ENCODE measurements at regions not wholly inside any gene's neighbourhood (a gene's known extent, or its start where the extent isn't known, plus 50 kb on each side); places are given as distances from the start of the nearest gene placed in this dataset.

- no peaks in the 10 kb centered on the region for H3K27me3 ChIP-seq (ENCODE audit: insufficient read depth, poor library complexity, severe bottlenecking)
- H3K4me3 ChIP-seq (replicated peaks; ENCODE audit: insufficient read depth, low read length): no peak overlapping the region
- peak; percentile 67 for TF ChIP-seq POLR2AphosphoS5 (IDR thresholded peaks at IDR 0.05; ENCODE audit: low read depth)
- TF ChIP-seq GABPA (IDR thresholded peaks at IDR 0.05; ENCODE audit: low read depth): no peak
- H3K27ac ChIP-seq (replicated peaks): peak overlapping the region; percentile 82
- DNase-seq (ENCODE audit: low read depth in 1 of 2, low spot score in 1 of 2): peak; percentile 63 to 98
These were observed 181.9 kb downstream of the FGF18 start for GRCh38 chr5:171601266-171601881.

- H3K27ac ChIP-seq (replicated peaks): no peak overlapping the region
- no peak overlapping the region for H3K4me3 ChIP-seq (replicated peaks; ENCODE audit: insufficient read depth, low read length)
- no peaks in the 10 kb centered on the region for H3K27me3 ChIP-seq (ENCODE audit: insufficient read depth, poor library complexity, severe bottlenecking)
- DNase-seq (ENCODE audit: low read depth in 1 of 2, low spot score in 1 of 2): no peak
- TF ChIP-seq SPI1 (IDR thresholded peaks at IDR 0.05; ENCODE audit: borderline replicate concordance, low read depth): no peak
- no peak for TF ChIP-seq GABPA (IDR thresholded peaks at IDR 0.05; ENCODE audit: low read depth)
- TF ChIP-seq, protein P1, sequence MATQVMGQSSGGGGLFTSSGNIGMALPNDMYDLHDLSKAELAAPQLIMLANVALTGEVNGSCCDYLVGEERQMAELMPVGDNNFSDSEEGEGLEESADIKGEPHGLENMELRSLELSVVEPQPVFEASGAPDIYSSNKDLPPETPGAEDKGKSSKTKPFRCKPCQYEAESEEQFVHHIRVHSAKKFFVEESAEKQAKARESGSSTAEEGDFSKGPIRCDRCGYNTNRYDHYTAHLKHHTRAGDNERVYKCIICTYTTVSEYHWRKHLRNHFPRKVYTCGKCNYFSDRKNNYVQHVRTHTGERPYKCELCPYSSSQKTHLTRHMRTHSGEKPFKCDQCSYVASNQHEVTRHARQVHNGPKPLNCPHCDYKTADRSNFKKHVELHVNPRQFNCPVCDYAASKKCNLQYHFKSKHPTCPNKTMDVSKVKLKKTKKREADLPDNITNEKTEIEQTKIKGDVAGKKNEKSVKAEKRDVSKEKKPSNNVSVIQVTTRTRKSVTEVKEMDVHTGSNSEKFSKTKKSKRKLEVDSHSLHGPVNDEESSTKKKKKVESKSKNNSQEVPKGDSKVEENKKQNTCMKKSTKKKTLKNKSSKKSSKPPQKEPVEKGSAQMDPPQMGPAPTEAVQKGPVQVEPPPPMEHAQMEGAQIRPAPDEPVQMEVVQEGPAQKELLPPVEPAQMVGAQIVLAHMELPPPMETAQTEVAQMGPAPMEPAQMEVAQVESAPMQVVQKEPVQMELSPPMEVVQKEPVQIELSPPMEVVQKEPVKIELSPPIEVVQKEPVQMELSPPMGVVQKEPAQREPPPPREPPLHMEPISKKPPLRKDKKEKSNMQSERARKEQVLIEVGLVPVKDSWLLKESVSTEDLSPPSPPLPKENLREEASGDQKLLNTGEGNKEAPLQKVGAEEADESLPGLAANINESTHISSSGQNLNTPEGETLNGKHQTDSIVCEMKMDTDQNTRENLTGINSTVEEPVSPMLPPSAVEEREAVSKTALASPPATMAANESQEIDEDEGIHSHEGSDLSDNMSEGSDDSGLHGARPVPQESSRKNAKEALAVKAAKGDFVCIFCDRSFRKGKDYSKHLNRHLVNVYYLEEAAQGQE (IDR thresholded peaks at IDR 0.05; ENCODE audit: insufficient replicate concordance, low read depth): no peak
- TF ChIP-seq POLR2AphosphoS5 (IDR thresholded peaks at IDR 0.05; ENCODE audit: low read depth): no peak
- no peak for TF ChIP-seq CTCF (IDR thresholded peaks at IDR 0.05; ENCODE audit: insufficient read depth, low read length)
These were observed 182.0 kb upstream of the SMIM23 start for GRCh38 chr5:171603591-171603990.

DNA sequence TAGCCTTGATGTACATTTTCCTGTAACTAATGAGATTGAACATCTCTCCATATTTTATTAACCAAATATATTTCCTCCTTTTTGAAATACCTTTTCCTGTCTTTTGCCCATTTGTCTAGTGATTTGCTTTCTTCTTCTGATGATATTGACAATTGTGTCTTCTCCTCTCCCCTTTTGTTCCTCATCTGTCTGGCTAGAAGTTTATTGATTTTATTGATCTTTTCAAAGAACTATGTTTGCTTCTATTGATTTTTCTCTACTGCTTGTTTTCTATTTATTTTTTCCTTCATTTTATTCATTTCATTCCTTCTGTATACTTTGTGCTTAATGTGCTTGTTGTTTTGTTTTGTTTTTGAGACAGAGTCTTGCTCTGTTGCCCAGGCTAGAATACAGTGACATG is 181.4 kb upstream of the SMIM23 start:
- Histone ChIP-seq H3K27ac (replicated peaks) (no peak overlapping the region), H3K4me3 (replicated peaks; ENCODE audit: insufficient read depth, low read length) (no peak overlapping the region), H3K27me3 (ENCODE audit: insufficient read depth, poor library complexity, severe bottlenecking) (no peaks in the 10 kb centered on the region)
- TF ChIP-seq, protein P1 (IDR thresholded peaks at IDR 0.05; ENCODE audit: insufficient replicate concordance, low read depth): no peak
- TF ChIP-seq CTCF (IDR thresholded peaks at IDR 0.05; ENCODE audit: insufficient read depth, low read length) (no peak), GABPA (IDR thresholded peaks at IDR 0.05; ENCODE audit: low read depth) (no peak), POLR2AphosphoS5 (IDR thresholded peaks at IDR 0.05; ENCODE audit: low read depth) (no peak), SPI1 (IDR thresholded peaks at IDR 0.05; ENCODE audit: borderline replicate concordance, low read depth) (no peak)
- no peak for DNase-seq (ENCODE audit: low read depth in 1 of 2, low spot score in 1 of 2)

DNA sequence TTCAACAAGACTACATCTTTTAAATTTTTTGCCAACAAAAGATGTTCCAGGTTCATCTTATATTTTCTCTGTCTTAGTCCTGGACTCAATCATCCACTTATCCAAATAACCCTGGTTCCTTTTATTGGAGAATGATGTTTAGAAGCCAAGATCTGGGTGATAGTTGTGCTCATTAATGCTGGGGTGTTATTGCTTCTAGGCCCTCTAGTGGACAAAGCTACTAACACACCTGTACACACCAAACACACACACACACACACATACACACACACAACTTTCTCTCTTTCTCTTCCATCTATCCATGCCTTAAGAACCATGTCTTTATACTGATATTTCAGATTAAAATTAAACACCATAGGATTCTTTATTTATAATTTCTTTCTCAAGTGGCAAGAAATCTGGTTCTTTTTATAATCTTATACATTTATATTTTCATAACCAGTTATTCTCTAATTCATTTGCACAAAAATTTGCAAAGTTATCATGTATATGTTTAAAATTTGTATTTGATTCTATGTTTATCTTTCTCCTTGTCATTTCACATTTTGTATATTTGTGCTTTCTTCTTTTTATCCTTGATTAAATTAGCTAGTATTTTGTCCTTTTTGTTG is 179.1 kb upstream of the SMIM23 start:
- peak in 1 of 2 experiments; percentile 51 for DNase-seq (ENCODE audit: low read depth in 1 of 2, low spot score in 1 of 2)
- no peak overlapping the region for H3K4me3 ChIP-seq (replicated peaks; ENCODE audit: insufficient read depth, low read length)
- H3K27ac ChIP-seq (replicated peaks): no peak overlapping the region
- no peaks in the 10 kb centered on the region for H3K27me3 ChIP-seq (ENCODE audit: insufficient read depth, poor library complexity, severe bottlenecking)
- TF ChIP-seq POLR2AphosphoS5 (IDR thresholded peaks at IDR 0.05; ENCODE audit: low read depth): no peak
- TF ChIP-seq, protein P1 (IDR thresholded peaks at IDR 0.05; ENCODE audit: insufficient replicate concordance, low read depth): no peak
- TF ChIP-seq GABPA (IDR thresholded peaks at IDR 0.05; ENCODE audit: low read depth): no peak
- peak; percentile 16 for TF ChIP-seq CTCF (IDR thresholded peaks at IDR 0.05; ENCODE audit: insufficient read depth, low read length)
- no peak for TF ChIP-seq SPI1 (IDR thresholded peaks at IDR 0.05; ENCODE audit: borderline replicate concordance, low read depth)

All from HL-60 (cell line).